ENCODE measurements at regions not wholly inside any gene's neighbourhood (a gene's known extent, or its start where the extent isn't known, plus 50 kb on each side); places are given as distances from the start of the nearest gene placed in this dataset.

DNA sequence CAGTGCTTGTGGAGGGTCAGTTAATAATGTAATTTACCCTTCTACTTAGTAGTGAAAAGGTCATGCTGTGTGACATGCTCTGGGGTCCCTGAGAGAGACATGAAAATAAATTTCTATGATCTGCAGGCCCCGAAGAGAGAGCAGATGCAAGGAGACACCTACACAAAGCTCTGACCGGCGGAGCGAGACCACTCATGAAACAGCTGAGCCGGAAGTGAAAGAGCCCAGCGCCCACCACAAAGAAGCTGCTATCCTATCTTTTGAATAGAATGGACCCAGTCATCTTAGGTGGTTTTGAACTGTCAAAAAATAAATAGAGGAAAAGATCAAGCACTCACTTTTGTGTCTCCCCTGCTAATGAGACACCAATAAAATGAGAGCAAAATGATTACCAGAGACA is 190.0 kb downstream of the MED10 start:
- TF ChIP-seq, protein P1, sequence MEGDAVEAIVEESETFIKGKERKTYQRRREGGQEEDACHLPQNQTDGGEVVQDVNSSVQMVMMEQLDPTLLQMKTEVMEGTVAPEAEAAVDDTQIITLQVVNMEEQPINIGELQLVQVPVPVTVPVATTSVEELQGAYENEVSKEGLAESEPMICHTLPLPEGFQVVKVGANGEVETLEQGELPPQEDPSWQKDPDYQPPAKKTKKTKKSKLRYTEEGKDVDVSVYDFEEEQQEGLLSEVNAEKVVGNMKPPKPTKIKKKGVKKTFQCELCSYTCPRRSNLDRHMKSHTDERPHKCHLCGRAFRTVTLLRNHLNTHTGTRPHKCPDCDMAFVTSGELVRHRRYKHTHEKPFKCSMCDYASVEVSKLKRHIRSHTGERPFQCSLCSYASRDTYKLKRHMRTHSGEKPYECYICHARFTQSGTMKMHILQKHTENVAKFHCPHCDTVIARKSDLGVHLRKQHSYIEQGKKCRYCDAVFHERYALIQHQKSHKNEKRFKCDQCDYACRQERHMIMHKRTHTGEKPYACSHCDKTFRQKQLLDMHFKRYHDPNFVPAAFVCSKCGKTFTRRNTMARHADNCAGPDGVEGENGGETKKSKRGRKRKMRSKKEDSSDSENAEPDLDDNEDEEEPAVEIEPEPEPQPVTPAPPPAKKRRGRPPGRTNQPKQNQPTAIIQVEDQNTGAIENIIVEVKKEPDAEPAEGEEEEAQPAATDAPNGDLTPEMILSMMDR (IDR thresholded peaks at IDR 0.05; ENCODE audit: low read length): no peak
- TF ChIP-seq EZH2 (IDR thresholded peaks at IDR 0.05; ENCODE audit: borderline replicate concordance, low read length): no peak
